CD14-positive monocyte (primary cell): ENCODE measurements at regions not wholly inside any gene's neighbourhood (a gene's known extent, or its start where the extent isn't known, plus 50 kb on each side); places are given as distances from the start of the nearest gene placed in this dataset.

Experiments used
- DNase-seq, 3 donors: peaks; one replicate each; pipeline ENCODE4 v3.0.0-alpha.2; 2011 to 2022
- H2AFZ ChIP-seq: 2 replicates; pipeline ENCODE4 v1.6.0; 2012; ENCODE audit warnings: mild to moderate bottlenecking, low read depth, low read length, inconsistent platforms; ENCODE audit not compliant: insufficient read depth, poor library complexity, severe bottlenecking
- H3K27ac ChIP-seq, 2 donors: 1 replicate in 1 of 2; 2 replicates in 1 of 2; pipeline ENCODE4 v1.5.1; 2012 to 2013; ENCODE audit warnings: low read length in 2 of 2, control low read depth in 1 of 2, inconsistent platforms in 1 of 2, low read depth in 1 of 2, mild to moderate bottlenecking in 1 of 2
- H3K27me3 ChIP-seq, 2 donors: one replicate each; pipeline versions ENCODE4 v1.6.0 to v1.6.1; 2011 to 2013; ENCODE audit warnings: low read length in 2 of 2; ENCODE audit not compliant: control insufficient read depth in 2 of 2, insufficient read depth in 2 of 2
- H3K36me3 ChIP-seq, 2 donors: replicated peaks in 1 of 2; 1 replicate in 1 of 2; 2 replicates in 1 of 2; pipeline versions ENCODE4 v1.5.1 to v1.6.1; 2012 to 2013; ENCODE audit warnings: low read length in 2 of 2, control low read depth in 1 of 2, inconsistent platforms in 1 of 2, mild to moderate bottlenecking in 1 of 2; ENCODE audit not compliant: insufficient read depth in 2 of 2, control insufficient read depth in 1 of 2
- H3K4me1 ChIP-seq, 2 donors: 1 replicate in 1 of 2; 2 replicates in 1 of 2; pipeline versions ENCODE4 v1.5.1 to v1.6.1; 2012 to 2013; ENCODE audit warnings: low read length in 2 of 2, control low read depth in 1 of 2, inconsistent platforms in 1 of 2, mild to moderate bottlenecking in 1 of 2, moderate library complexity in 1 of 2; ENCODE audit not compliant: insufficient read depth in 2 of 2, control insufficient read depth in 1 of 2
- H3K4me2 ChIP-seq: replicated peaks from 2 replicates; pipeline ENCODE3; 2012; ENCODE audit warnings: low read length, moderate library complexity, mild to moderate bottlenecking; ENCODE audit not compliant: poor library complexity, severe bottlenecking; ENCODE audit errors: extremely low read depth
- H3K4me3 ChIP-seq, 3 experiments: fragments of 200-600 bp in 1 of 3; sonication (generic) in 1 of 3; replicated peaks in 1 of 3; 1 replicate in 2 of 3; 2 replicates in 1 of 3; pipeline ENCODE4 v1.5.1; 2011 to 2013; ENCODE audit warnings: low read length in 3 of 3, mild to moderate bottlenecking in 3 of 3, control low read depth in 2 of 3, low read depth in 2 of 3, inconsistent platforms in 1 of 3, moderate library complexity in 1 of 3
- H3K79me2 ChIP-seq: 2 replicates; pipeline ENCODE4 v1.6.0; 2012; ENCODE audit warnings: mild to moderate bottlenecking, control low read depth, inconsistent platforms, low read length, moderate library complexity; ENCODE audit not compliant: insufficient read depth
- H3K9ac ChIP-seq: 2 replicates; pipeline ENCODE4 v1.6.0; 2017; ENCODE audit warnings: low read length, mild to moderate bottlenecking; ENCODE audit not compliant: insufficient read depth, poor library complexity, severe bottlenecking
- H3K9me3 ChIP-seq, 2 donors: replicated peaks in 1 of 2; 1 replicate in 1 of 2; 2 replicates in 1 of 2; pipeline versions ENCODE4 v1.5.1 to v1.6.1; 2012 to 2013; ENCODE audit warnings: low read length in 2 of 2, control low read depth in 1 of 2; ENCODE audit not compliant: control insufficient read depth in 1 of 2, insufficient read depth in 1 of 2
- H4K20me1 ChIP-seq: 2 replicates; pipeline ENCODE4 v1.6.0; 2012; ENCODE audit warnings: mild to moderate bottlenecking, low read length, control low read depth, moderate library complexity; ENCODE audit not compliant: insufficient read depth
- H3K27ac Mint-ChIP-seq, 7 donors: one replicate each; pipeline ENCODE4 v1.8.0; 2020; ENCODE audit warnings: mild to moderate bottlenecking in 7 of 7, mixed read lengths in 7 of 7, moderate library complexity in 6 of 7, inconsistent platforms in 2 of 7
- H3K27me3 Mint-ChIP-seq, 3 donors: one replicate each; pipeline ENCODE4 v1.8.0; 2021 to 2022; ENCODE audit warnings: low read depth in 3 of 3, mild to moderate bottlenecking in 3 of 3, mixed read lengths in 3 of 3, moderate library complexity in 3 of 3, inconsistent platforms in 1 of 3
- H3K36me3 Mint-ChIP-seq, 2 donors: one replicate each; pipeline ENCODE4 v1.8.0; 2020; ENCODE audit warnings: mixed read lengths in 2 of 2, inconsistent platforms in 1 of 2, mild to moderate bottlenecking in 1 of 2
- H3K4me1 Mint-ChIP-seq: one replicate; pipeline ENCODE4 v1.8.0; 2020; ENCODE audit warnings: mild to moderate bottlenecking, mixed read lengths
- H3K4me3 Mint-ChIP-seq, 2 donors: one replicate each; pipeline ENCODE4 v1.8.0; 2020; ENCODE audit warnings: mild to moderate bottlenecking in 2 of 2, mixed read lengths in 2 of 2, moderate library complexity in 1 of 2
- H3K9me3 Mint-ChIP-seq, 7 donors: one replicate each; pipeline ENCODE4 v1.8.0; 2020 to 2022; ENCODE audit warnings: mixed read lengths in 7 of 7, mild to moderate bottlenecking in 6 of 7, moderate library complexity in 6 of 7, inconsistent platforms in 2 of 7
- CTCF ChIP-seq: fragments of 200-600 bp; IDR thresholded peaks from one replicate; pipeline ENCODE4 v1.8.0; 2022; ENCODE audit warnings: antibody characterized with exemption, mild to moderate bottlenecking
- WGBS: methylation state at CpG from one replicate; pipeline ENCODE4 v1.1.5; 2013; ENCODE audit warnings: missing lambda C conversion rate; ENCODE audit not compliant: insufficient coverage; 5-methylcytosine and 5-hydroxymethylcytosine counted together
- intact Hi-C, 2 donors: fragments of 100-400 bp; cut with micrococcal nuclease; formaldehyde crosslinking; loops; one replicate each; pipeline versions ENCODE4 v1.15.0 to v1.15.1; 2023

DNA sequence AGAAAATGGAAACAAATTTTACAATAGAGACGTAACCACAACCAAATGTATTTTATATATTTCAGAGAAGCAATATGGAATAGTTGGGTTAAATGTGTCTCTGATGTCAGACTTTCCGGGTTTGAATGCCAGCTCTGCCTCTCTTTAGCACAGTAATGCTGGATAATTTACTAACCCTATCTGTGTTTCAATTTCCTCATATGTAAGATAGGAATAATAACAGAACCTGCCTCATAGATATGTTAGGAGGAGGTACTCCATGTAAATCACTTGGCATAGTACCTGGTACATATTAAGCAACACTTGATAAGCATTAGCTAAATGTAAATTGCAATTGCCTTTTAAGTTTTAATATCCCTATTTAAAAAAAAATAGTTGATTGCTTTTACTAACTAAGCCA lies 231.3 kb upstream of the ZC3H15 start:
- no peak overlapping the region for H3K27ac ChIP-seq
- no peak for TF ChIP-seq CTCF
- no peaks in the 10 kb centered on the region for H3K9me3 ChIP-seq
- no CpG with 5 or more reads among the region's 2 CpGs for WGBS
- H3K4me3 Mint-ChIP-seq = no peak overlapping the region
- H3K4me1 Mint-ChIP-seq = no peaks in the 10 kb centered on the region
- no peak overlapping the region for H3K4me3 ChIP-seq
- intact Hi-C loops = no loop called here
- H3K27ac Mint-ChIP-seq = no peak overlapping the region
- H2AFZ ChIP-seq = no peak overlapping the region
- H3K9me3 Mint-ChIP-seq = peaks cover 0 to 4% (median 0%) of the 10 kb centered on the region in 7 donors
- no peaks in the 10 kb centered on the region for H4K20me1 ChIP-seq
- H3K4me1 ChIP-seq = no peaks in the 10 kb centered on the region
- no peaks in the 10 kb centered on the region for H3K27me3 ChIP-seq
- H3K4me2 ChIP-seq = no peak overlapping the region
- H3K27me3 Mint-ChIP-seq = peaks cover 0 to 1% (median 0%) of the 10 kb centered on the region in 3 donors
- H3K36me3 Mint-ChIP-seq = peaks cover 0 to 2% of the 10 kb centered on the region in 2 donors
- no peak for DNase-seq
- H3K9ac ChIP-seq = no peak overlapping the region
- H3K36me3 ChIP-seq = no peaks in the 10 kb centered on the region
- H3K79me2 ChIP-seq = no peaks in the 10 kb centered on the region

DNA sequence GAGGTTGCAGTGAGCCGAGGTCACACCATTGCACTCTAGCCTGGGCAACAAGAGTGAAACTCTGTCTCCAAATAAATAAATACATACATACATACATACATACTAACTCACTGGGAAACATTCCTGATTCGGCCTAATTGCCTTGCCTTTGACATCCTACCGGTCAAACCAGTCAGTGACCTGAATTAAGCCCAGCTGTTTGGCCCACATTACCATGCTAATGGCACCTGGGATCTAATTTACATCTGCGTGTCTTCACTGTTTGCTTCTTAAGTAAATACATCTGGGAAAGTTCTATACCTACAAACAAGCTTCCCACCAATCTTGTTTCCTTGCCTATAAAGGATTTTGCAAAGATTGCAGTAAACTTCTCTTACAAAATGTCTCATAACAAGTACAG lies 230.2 kb upstream of the ZC3H15 start:
- no peak overlapping the region for H2AFZ ChIP-seq
- intact Hi-C loops = no loop called here

More for the DNA sequence above, 230.2 kb upstream of the ZC3H15 start:
- Mint-ChIP-seq H3K27ac (no peak overlapping the region), H3K9me3 (peaks cover 0 to 4% (median 0%) of the 10 kb centered on the region in 7 donors), H3K4me3 (no peak overlapping the region), H3K4me1 (no peaks in the 10 kb centered on the region), H3K27me3 (peaks cover 0 to 1% (median 0%) of the 10 kb centered on the region in 3 donors), H3K36me3 (peaks cover 0 to 2% of the 10 kb centered on the region in 2 donors)
- DNase-seq = no peak
- Histone ChIP-seq H3K4me2 (no peak overlapping the region), H3K27ac (no peak overlapping the region), H3K4me3 (no peak overlapping the region), H3K79me2 (no peaks in the 10 kb centered on the region), H3K9me3 (no peaks in the 10 kb centered on the region), H4K20me1 (no peaks in the 10 kb centered on the region), H3K36me3 (no peaks in the 10 kb centered on the region), H3K9ac (no peak overlapping the region), H3K4me1 (no peaks in the 10 kb centered on the region), H3K27me3 (no peaks in the 10 kb centered on the region)
- WGBS = 91% methylated on average over 3 of the region's 4 CpGs
- TF ChIP-seq CTCF = no peak
